Loucy (cell line): ENCODE measurements at regions not wholly inside any gene's neighbourhood (a gene's known extent, or its start where the extent isn't known, plus 50 kb on each side); places are given as distances from the start of the nearest gene placed in this dataset.
"Not testable (repeated sequence)": the region's sequence is repeated elsewhere in the genome, so short reads cannot be mapped to it uniquely, and the experiment has no call there.

Experiments
- H2AFZ ChIP-seq: fragments of 200-600 bp; sonication (generic); 2 replicates; pipeline ENCODE4 v1.6.0; 2016; ENCODE audit warnings: antibody characterized with exemption, mild to moderate bottlenecking, low read length, moderate library complexity
- H3F3A ChIP-seq: fragments of 200-600 bp; 2 replicates; pipeline ENCODE4 v1.6.0; 2016; ENCODE audit warnings: antibody characterized with exemption, low read depth, mild to moderate bottlenecking
- H3K27me3 ChIP-seq: fragments of 200-600 bp; sonication (generic); 2 replicates; pipeline ENCODE4 v1.6.1; 2014; ENCODE audit warnings: low read length, mild to moderate bottlenecking; ENCODE audit not compliant: insufficient read depth, poor library complexity, severe bottlenecking
- H3K36me3 ChIP-seq: fragments of 200-600 bp; sonication (generic); 2 replicates; pipeline ENCODE4 v1.6.1; 2016; ENCODE audit warnings: low read length; ENCODE audit not compliant: insufficient read depth
- H3K4me1 ChIP-seq: fragments of 200-600 bp; sonication (generic); 2 replicates; pipeline ENCODE4 v1.5.1; 2014; ENCODE audit warnings: low read length, mild to moderate bottlenecking; ENCODE audit not compliant: insufficient read depth, poor library complexity, severe bottlenecking
- H3K4me2 ChIP-seq: fragments of 200-600 bp; sonication (generic); 2 replicates; pipeline ENCODE4 v1.6.0; 2014; ENCODE audit warnings: antibody characterized with exemption, low read length, low read depth, mild to moderate bottlenecking; ENCODE audit not compliant: poor library complexity, severe bottlenecking
- H3K4me3 ChIP-seq: fragments of 200-600 bp; sonication (generic); 2 replicates; pipeline ENCODE4 v1.5.1; 2014; ENCODE audit warnings: low read length, mild to moderate bottlenecking, mixed read lengths; ENCODE audit not compliant: poor library complexity, severe bottlenecking
- H3K79me2 ChIP-seq: fragments of 200-600 bp; sonication (generic); 2 replicates; pipeline ENCODE4 v1.6.1; 2014; ENCODE audit warnings: low read length; ENCODE audit not compliant: insufficient read depth
- H3K9ac ChIP-seq: fragments of 200-600 bp; sonication (generic); 2 replicates; pipeline ENCODE4 v1.6.0; 2014; ENCODE audit warnings: mild to moderate bottlenecking, low read depth, low read length, moderate library complexity; ENCODE audit not compliant: poor library complexity, severe bottlenecking
- H3K9me2 ChIP-seq: fragments of 200-600 bp; sonication (generic); replicated peaks from 2 replicates; pipeline ENCODE4 v1.6.1; 2016; ENCODE audit warnings: low read depth, low read length, mixed read lengths
- H3K9me3 ChIP-seq: fragments of 200-600 bp; sonication (generic); 2 replicates; pipeline ENCODE4 v1.6.1; 2014; ENCODE audit warnings: mild to moderate bottlenecking, antibody characterized with exemption, low read length, low read depth; ENCODE audit not compliant: insufficient read depth
- H4K20me1 ChIP-seq: fragments of 200-600 bp; sonication (generic); 2 replicates; pipeline ENCODE4 v1.6.0; 2014; ENCODE audit warnings: antibody characterized with exemption, low read length, mild to moderate bottlenecking; ENCODE audit not compliant: insufficient read depth, poor library complexity, severe bottlenecking
- CTCF ChIP-seq: fragments of 200-600 bp; sonication (generic); conservative IDR thresholded peaks from 2 replicates; pipeline ENCODE4 v1.5.1; 2014; ENCODE audit warnings: mild to moderate bottlenecking, antibody characterized with exemption, low read length
- EZH2phosphoT487 ChIP-seq: fragments of 200-600 bp; IDR thresholded peaks from 2 replicates; pipeline ENCODE4 v1.6.1; 2018; ENCODE audit warnings: antibody characterized with exemption, mild to moderate bottlenecking, moderate library complexity, borderline replicate concordance

GRCh38 chr1:78263459-78263858, 217.7 kb downstream of the GIPC2 start:
- no peak overlapping the region for H3K4me2 ChIP-seq
- no peaks in the 10 kb centered on the region for H3K27me3 ChIP-seq
- H3F3A ChIP-seq = no peaks in the 10 kb centered on the region
- H3K79me2 ChIP-seq = no peaks in the 10 kb centered on the region
- no peaks in the 10 kb centered on the region for H4K20me1 ChIP-seq
- no peak for TF ChIP-seq CTCF
- TF ChIP-seq EZH2phosphoT487 = no peak
- H3K9me3 ChIP-seq = no peaks in the 10 kb centered on the region
- no peaks in the 10 kb centered on the region for H3K9me2 ChIP-seq
- H3K4me3 ChIP-seq = no peak overlapping the region
- no peaks in the 10 kb centered on the region for H3K36me3 ChIP-seq
- no peak overlapping the region for H3K9ac ChIP-seq
- no peaks in the 10 kb centered on the region for H3K4me1 ChIP-seq
- no peak overlapping the region for H2AFZ ChIP-seq

DNA sequence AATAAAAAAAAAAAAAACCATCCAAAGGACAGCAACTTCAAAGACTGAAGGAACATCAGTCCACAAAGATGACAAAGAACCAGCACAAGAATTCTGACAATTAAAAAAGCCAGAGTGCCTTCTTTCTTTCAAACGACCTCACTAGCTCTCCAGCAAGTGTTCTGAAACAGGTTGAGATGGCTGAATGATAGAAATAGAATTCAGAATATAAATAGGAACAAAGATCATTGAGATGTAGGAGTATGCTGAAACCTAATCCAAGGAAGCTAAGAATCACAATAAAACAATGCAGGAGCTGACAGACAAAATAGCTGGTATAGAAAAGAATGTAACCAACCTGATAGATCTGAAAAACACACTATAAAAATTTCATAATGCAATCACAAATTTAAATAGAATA, 218.2 kb downstream of the GIPC2 start:
- H3K9ac ChIP-seq = no peak overlapping the region
- H3K4me1 ChIP-seq = no peaks in the 10 kb centered on the region
- H3K4me2 ChIP-seq = no peak overlapping the region
- no peaks in the 10 kb centered on the region for H3F3A ChIP-seq
- no peaks in the 10 kb centered on the region for H3K9me3 ChIP-seq
- no peak overlapping the region for H3K4me3 ChIP-seq
- H2AFZ ChIP-seq = no peak overlapping the region
- H3K36me3 ChIP-seq = no peaks in the 10 kb centered on the region
- TF ChIP-seq CTCF = no peak
- TF ChIP-seq EZH2phosphoT487 = no peak
- no peaks in the 10 kb centered on the region for H3K27me3 ChIP-seq
- H3K79me2 ChIP-seq = no peaks in the 10 kb centered on the region
- H3K9me2 ChIP-seq = no peaks in the 10 kb centered on the region
- H4K20me1 ChIP-seq = no peaks in the 10 kb centered on the region

- H3K79me2 ChIP-seq = no peaks in the 10 kb centered on the region
- no peaks in the 10 kb centered on the region for H3K4me1 ChIP-seq
- no peaks in the 10 kb centered on the region for H3K9me2 ChIP-seq
- no peak overlapping the region for H3K4me3 ChIP-seq
- H2AFZ ChIP-seq = no peak overlapping the region
- H3K27me3 ChIP-seq = no peaks in the 10 kb centered on the region
- no peak overlapping the region for H3K4me2 ChIP-seq
- H3K9me3 ChIP-seq = no peaks in the 10 kb centered on the region
- no peaks in the 10 kb centered on the region for H3K36me3 ChIP-seq
- H3F3A ChIP-seq = no peaks in the 10 kb centered on the region
- no peak overlapping the region for H3K9ac ChIP-seq
- TF ChIP-seq EZH2phosphoT487 = no peak
- no peaks in the 10 kb centered on the region for H4K20me1 ChIP-seq
Measured at GRCh38 chr1:78267513-78268218, 221.9 kb downstream of the GIPC2 start.

GRCh38 chr1:78269591-78269990, 221.2 kb upstream of the PTGFR start:
- no peaks in the 10 kb centered on the region for H3F3A ChIP-seq

DNA sequence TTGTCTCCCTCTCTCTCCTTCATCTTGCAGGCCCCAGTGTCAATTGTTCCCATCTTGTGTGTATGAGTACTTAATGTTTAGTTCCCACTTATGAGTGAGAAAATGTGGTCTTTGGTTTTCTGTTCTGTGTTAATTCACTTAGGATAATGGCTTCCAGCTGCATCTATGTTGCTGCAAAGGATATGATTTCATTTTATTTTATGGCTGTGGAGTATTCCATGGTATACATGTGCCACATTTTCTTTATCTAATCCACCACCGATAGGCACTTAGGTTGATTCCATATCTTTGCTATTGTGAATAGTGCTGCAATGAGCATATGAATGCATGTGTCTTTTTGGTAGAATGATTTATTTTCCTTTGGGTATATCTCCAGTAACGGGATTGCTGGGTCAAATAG, 219.4 kb upstream of the PTGFR start:
- H3F3A ChIP-seq, H3K27me3 ChIP-seq, H3K4me1 ChIP-seq, H3K9ac ChIP-seq, H3K9me2 ChIP-seq, H3K4me3 ChIP-seq, H3K9me3 ChIP-seq, H3K79me2 ChIP-seq, H4K20me1 ChIP-seq, H3K4me2 ChIP-seq, H2AFZ ChIP-seq, H3K36me3 ChIP-seq: not testable (repeated sequence)

More at GRCh38 chr1:78269591-78269990, 221.2 kb upstream of the PTGFR start:
- Histone ChIP-seq H4K20me1 (no peaks in the 10 kb centered on the region), H3K79me2 (no peaks in the 10 kb centered on the region), H3K9me2 (no peaks in the 10 kb centered on the region), H3K27me3 (no peaks in the 10 kb centered on the region), H3K9me3 (no peaks in the 10 kb centered on the region), H3K4me2 (no peak overlapping the region), H2AFZ (no peak overlapping the region), H3K9ac (no peak overlapping the region), H3K4me1 (no peaks in the 10 kb centered on the region), H3K36me3 (no peaks in the 10 kb centered on the region), H3K4me3 (no peak overlapping the region)
- TF ChIP-seq CTCF (no peak), EZH2phosphoT487 (no peak)
